HL-60 (cell line): ENCODE measurements at regions not wholly inside any gene's neighbourhood (a gene's known extent, or its start where the extent isn't known, plus 50 kb on each side); places are given as distances from the start of the nearest gene placed in this dataset.

Experiments used
- GABPA ChIP-seq: IDR thresholded peaks from 2 replicates; pipeline ENCODE4 v1.6.1; 2012; ENCODE audit warnings: low read depth
- POLR2AphosphoS5 ChIP-seq: IDR thresholded peaks from 2 replicates; pipeline ENCODE4 v1.6.1; 2012; ENCODE audit warnings: low read depth
- TF ChIP-seq, protein P1 (sequence below): IDR thresholded peaks from one replicate; pipeline ENCODE4 v1.5.1; 2011; ENCODE audit warnings: low read length, control low read depth, inconsistent platforms; ENCODE audit not compliant: insufficient read depth

DNA sequence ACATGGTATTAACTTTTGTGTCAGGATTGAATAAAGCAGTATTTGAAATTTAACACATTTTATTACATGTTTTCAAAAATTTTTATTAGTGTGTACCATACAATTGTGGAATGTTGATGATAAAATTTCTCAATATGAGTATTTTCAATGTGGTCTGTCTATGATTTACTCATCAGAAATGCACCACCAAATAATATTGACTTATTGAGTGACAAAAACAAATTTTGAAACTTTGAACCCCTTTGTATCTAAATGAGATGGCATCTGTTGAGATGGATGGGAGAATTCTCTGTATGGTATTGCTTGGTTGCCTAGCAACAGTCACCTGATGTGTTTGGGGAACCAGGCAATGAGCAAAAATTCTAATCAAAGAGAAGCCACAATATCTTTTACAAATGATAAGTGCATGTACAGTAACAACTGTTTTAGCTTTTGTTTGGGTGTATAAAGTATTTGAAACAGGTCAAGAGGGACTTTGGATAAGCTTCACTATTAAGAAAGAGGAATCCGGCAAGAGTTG is 400.1 kb downstream of the CCDC85A start:
- no peak for TF ChIP-seq POLR2AphosphoS5
- TF ChIP-seq, protein P1, sequence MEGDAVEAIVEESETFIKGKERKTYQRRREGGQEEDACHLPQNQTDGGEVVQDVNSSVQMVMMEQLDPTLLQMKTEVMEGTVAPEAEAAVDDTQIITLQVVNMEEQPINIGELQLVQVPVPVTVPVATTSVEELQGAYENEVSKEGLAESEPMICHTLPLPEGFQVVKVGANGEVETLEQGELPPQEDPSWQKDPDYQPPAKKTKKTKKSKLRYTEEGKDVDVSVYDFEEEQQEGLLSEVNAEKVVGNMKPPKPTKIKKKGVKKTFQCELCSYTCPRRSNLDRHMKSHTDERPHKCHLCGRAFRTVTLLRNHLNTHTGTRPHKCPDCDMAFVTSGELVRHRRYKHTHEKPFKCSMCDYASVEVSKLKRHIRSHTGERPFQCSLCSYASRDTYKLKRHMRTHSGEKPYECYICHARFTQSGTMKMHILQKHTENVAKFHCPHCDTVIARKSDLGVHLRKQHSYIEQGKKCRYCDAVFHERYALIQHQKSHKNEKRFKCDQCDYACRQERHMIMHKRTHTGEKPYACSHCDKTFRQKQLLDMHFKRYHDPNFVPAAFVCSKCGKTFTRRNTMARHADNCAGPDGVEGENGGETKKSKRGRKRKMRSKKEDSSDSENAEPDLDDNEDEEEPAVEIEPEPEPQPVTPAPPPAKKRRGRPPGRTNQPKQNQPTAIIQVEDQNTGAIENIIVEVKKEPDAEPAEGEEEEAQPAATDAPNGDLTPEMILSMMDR, result no peak
- no peak for TF ChIP-seq GABPA
